ENCODE measurements at regions not wholly inside any gene's neighbourhood (a gene's known extent, or its start where the extent isn't known, plus 50 kb on each side); places are given as distances from the start of the nearest gene placed in this dataset.

DNA sequence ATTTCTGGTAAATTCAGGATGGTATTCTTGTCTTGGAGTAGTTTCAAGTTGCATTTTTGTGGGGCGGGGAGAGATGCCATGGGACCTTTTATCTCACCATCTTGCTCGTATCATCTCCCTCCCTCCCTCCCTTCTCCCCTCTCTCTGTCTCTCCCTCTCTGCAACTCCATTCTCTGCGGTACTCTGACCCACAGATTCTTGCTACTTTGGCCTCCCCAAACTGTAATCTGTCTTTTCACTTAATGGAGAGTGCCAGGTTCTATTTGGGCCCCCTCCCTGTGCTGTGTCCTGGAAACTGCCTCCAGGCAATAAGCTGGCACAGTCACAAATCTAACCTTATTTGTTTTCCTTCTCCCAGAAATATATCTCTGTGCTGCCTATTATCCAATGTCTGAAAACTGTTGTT is 175.2 kb downstream of the PAWR start:
- TF ChIP-seq CTCF (conservative IDR thresholded peaks at IDR 0.05) (no peak), EZH2 (IDR thresholded peaks at IDR 0.05; ENCODE audit: low read depth) (no peak)

All from PC-9 (cell line).